GM21723 (cell line): ENCODE measurements at regions not wholly inside any gene's neighbourhood (a gene's known extent, or its start where the extent isn't known, plus 50 kb on each side); places are given as distances from the start of the nearest gene placed in this dataset.

ENCODE experiments used
- ATAC-seq: cut with Tn5 transposase; IDR thresholded peaks from one replicate; pipeline ENCODE4 v1.9.1; 2021; ENCODE audit warnings: mild to moderate bottlenecking, moderate library complexity; ENCODE audit not compliant: unreplicated experiment

GRCh38 chr9:117858561-117858960 is 154.4 kb downstream of the TLR4 start:
- ATAC-seq = no peak

GRCh38 chr9:117860849-117861248 is 156.6 kb downstream of the TLR4 start:
- no peak for ATAC-seq

DNA sequence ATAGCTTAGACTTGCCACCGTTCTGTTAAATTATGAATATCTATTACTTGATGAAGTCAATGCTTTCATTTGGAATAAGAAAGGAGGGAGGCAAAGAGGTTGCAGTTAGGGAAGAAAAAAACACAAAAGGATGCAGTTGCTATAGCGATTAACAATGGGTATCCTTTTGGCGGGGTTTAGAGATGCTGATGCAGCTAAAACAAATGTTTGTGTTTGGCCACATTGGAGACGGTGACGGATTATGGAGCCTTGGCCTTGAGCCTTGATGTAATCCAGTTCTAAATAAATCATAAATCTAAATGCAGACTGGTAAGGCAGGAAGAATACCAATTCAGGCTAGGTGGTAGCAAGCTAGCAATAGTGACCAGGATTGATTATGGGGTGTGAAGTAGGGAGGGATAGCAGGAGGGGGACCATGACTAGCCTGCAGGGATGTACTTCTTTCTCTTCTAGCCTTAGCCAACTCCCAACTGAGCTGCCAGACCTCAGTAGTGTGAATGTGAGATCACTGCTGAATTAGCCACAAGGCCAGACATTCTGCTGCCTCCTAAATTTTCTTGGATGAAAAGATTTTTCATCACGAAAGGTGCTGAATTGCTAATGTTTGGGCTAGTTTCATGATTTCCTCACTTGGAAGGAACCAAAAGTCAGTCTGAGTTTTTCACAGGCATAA is 160.3 kb downstream of the TLR4 start:
- no peak for ATAC-seq

GRCh38 chr9:117868594-117868993 is 164.4 kb downstream of the TLR4 start:
- no peak for ATAC-seq

GRCh38 chr9:117869287-117869686 is 165.1 kb downstream of the TLR4 start:
- no peak for ATAC-seq

DNA sequence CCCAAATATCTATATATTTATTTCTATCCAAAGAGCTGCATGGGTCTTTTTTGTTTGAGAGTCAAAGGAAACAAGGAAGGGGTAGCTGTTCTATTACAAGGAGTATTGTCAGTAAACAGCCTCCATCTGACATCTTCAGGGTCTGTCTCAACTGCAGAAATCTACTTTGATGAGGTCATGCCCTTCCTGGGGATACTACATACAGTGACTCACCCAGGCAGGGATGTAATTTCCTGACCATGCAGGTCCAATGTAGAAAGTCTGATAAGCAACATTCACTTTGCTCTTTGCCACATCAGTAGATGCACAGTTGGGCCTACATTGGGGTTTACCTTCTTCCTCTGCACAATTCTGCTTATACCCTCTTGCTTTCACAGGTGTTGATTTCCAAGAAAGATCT is 165.5 kb downstream of the TLR4 start:
- no peak for ATAC-seq

DNA sequence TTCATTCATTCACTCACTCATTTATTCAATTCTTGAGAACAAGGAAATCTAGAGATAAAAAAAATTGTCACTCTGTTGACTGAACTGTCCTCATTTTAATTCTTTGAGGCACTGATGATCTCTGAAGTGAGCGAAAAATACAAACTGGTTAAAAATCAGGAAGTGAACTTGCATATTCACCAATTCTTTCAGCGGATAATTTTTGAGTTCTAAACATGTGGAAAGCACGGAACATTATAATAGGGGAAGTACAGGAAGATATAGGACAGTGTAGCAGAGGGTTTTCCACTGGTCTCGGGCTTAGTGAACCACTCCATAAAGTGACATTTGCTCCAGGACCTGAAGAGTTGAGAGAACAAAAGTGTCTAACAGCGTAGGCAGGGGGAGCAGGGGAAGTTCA is 169.5 kb downstream of the TLR4 start:
- ATAC-seq = no peak

DNA sequence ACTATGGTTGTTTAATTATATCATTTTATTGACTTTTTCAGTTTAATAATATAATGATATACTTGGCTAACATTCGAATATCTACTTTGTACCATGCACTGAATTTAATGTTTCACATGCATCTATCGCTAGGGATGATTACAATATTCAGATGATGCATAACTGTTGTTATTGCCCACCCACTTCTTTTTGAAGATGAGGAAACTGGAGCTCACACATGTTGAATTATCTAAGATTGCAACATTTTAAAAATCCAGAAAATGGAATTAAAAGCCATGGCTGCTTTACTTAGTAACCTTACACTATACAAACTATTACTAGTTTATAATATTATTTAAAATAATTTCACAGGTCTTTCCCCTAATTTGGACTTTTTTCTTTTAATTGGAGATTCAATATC is 171.7 kb downstream of the TLR4 start:
- no peak for ATAC-seq

- ATAC-seq = no peak
Observed at GRCh38 chr9:117882171-117882570, 178.0 kb downstream of the TLR4 start.

DNA sequence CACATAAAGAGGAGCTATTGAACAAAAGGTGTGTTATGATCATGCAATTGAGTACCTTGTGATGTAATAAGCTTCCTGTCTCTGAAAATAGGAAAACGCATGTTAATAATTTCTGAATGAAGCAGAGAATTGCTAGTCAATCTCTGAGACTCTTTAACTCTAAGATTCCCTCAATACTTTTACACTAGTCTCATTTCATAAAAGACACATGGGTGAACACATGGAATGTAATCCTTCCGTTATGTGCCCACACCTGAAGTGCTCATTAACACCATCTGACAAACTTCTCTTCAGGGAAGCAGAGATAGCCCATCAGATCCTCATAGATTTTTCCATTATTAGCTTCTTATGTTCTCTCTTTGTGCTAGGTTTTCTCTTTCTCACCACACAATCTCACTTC is 182.4 kb downstream of the TLR4 start:
- no peak for ATAC-seq

DNA sequence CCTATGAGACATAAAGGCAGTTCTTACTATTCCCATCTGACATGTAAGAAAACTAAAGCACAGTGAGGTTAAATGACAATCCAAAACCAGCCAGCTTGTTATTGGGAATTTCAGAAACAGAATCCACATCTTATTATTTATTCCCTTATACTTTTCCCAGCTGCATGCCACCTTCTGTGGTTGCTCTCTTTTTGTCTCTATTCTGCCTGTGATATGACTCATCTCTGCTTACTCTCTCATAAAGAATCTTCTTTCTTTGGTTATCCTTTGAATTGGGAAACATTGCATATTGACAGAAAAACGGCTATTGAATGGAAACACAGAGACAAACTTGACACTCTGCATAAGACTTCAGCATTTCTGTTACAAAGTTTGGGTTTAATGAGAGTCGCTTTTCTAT is 183.2 kb downstream of the TLR4 start:
- no peak for ATAC-seq

DNA sequence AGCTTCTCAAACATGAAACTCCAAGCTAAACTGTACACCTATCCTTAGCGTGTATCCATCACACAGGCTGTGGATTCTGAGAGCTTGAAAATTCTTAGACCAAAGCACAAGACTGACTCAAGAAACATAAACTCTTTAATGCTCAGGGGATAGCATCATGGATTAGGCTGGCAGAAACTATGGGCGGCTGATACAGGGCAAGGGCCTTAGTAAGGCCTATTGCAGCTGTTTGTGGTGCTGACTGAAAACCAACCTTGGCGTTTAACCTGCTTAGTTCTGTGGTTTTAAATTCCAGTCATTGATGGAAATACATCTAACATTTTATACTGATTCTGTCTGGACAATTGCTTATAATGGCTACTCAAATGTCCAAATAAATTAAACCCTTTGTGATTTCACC is 183.7 kb downstream of the TLR4 start:
- no peak for ATAC-seq

GRCh38 chr9:117903453-117903852 is 199.2 kb downstream of the TLR4 start:
- ATAC-seq = no peak

DNA sequence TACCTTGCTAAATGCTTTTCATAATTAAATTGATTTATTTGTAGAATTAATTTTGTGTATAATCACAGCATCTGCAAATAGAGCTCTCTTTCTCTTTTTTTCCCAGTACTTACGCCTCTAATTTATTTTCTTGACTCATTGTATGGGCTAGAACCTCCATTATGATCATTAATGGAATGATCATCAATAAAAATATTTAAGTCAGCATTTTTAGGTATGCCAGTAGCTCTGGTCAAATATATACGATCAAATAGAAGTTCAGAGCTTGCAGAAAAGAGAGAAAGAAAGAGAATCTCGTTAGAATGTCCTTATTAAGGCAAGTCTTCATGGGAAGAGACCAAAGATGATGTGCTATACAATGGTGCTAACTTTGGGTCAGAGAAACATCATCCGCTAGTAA is 202.6 kb downstream of the TLR4 start:
- no peak for ATAC-seq

DNA sequence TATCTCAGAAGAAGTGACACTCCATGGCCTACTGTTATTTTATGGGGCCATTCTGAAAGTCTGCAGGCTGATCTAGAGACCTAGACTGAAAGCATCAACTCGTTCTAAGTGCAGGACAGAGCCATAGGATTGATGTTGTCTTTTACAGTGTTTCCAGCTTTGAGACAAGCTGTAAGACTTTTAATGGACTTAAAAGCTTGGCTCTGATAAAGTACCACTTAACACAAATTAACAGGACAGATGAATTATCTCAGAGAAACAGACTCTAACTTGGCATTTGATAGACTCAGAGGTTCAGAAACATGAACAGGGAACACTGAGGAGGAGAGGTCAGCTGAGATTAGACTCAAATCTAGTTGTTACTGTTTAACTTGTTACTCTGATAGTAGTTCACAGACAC is 203.2 kb downstream of the TLR4 start:
- no peak for ATAC-seq

DNA sequence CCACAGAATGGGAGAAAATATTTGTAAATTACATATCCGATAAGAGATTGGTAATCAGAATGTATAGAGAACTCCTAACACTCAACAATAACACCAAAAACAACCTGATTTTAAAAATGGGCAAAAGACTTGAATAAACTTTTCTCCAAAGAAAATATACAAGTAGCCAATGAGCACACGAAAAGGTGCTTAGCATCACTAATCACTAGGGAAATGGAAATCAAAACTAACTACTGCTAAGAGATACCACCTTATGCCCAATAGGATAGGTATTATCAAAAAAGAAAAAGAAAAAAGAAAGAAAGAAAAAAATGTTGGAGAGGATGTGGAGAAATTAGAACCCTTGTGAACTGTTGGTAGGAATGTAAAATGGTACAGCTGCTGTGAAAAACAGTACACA is 212.1 kb downstream of the TLR4 start:
- ATAC-seq = no peak

GRCh38 chr9:117917873-117918272 is 213.7 kb downstream of the TLR4 start:
- no peak for ATAC-seq

GRCh38 chr9:117919538-117919937 is 215.3 kb downstream of the TLR4 start:
- ATAC-seq = no peak

- ATAC-seq = no peak
Observed at GRCh38 chr9:117926031-117926658, 221.9 kb downstream of the TLR4 start.

- no peak for ATAC-seq
Observed at GRCh38 chr9:117927354-117927753, 223.2 kb downstream of the TLR4 start.

DNA sequence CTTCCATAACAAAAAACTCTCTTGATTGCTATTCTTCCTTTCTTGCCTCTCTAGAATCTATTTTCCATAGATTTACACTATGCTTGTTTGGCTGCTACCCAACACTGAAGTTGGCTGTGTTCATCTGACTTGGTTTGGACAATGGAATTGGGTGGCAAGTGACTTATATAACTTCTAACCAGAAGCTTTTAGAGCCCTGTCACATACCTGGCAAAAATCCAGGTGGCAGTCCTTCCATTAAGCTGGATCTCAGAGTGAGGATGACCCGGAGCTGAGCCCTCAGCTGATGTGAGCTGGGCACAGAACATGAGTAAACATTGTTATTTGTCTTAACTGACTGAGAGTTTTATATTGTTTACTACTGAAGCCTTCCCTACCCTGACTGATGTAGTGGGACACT is 225.7 kb downstream of the TLR4 start:
- ATAC-seq = no peak

DNA sequence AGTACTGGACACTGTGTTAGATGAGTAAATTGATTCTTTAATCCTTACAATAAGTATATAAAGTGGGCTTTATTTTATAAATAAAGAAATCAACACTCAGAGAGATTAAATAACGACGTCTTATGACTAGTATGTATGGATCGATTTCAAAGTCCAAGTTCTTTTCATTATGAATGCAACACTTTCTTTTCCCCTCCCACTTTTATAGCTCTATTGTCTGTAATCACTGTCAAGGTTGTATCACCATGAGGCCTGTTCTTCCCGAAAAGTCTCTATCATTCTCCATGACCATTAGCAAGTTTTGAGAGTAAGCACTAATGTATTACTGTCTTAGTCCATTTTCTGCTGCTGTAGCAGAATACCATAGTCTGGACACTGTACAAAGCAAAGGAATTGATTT is 228.4 kb downstream of the TLR4 start:
- no peak for ATAC-seq
